ENCODE measurements at regions not wholly inside any gene's neighbourhood (a gene's known extent, or its start where the extent isn't known, plus 50 kb on each side); places are given as distances from the start of the nearest gene placed in this dataset.

DNA sequence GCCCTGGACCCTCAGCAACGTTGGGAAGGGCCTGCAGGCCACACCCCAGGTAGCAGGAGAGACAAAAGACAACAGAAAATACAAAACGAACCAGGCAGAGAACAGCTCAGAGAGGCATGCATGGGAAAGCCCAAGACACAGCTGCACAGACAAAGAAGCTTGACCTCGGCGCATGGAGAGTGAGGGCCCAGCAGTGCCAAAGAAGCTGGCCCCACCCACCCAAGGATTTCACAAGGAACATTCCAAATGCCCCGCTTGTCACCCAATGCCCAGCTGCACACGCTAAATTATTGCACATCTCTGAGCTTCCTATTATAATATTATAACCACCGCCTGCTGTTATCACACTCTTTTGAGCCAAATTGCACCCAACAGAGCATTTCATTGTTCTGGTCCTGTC is 147.7 kb upstream of the TBL1X start:
- Mint-ChIP-seq H3K4me3 (ENCODE audit: low read depth, unreplicated experiment) (no peak overlapping the region), H3K27me3 (ENCODE audit: unreplicated experiment) (no peaks in the 10 kb centered on the region), H3K9me3 (ENCODE audit: low read depth, unreplicated experiment) (no peaks in the 10 kb centered on the region), H3K36me3 (ENCODE audit: insufficient read depth, unreplicated experiment) (no peaks in the 10 kb centered on the region), H3K4me1 (ENCODE audit: low read depth, unreplicated experiment) (no peaks in the 10 kb centered on the region), H3K27ac (ENCODE audit: unreplicated experiment) (no peak overlapping the region)
- CTCF ChIA-PET: no interaction called here
- TF ChIP-seq, protein P1, sequence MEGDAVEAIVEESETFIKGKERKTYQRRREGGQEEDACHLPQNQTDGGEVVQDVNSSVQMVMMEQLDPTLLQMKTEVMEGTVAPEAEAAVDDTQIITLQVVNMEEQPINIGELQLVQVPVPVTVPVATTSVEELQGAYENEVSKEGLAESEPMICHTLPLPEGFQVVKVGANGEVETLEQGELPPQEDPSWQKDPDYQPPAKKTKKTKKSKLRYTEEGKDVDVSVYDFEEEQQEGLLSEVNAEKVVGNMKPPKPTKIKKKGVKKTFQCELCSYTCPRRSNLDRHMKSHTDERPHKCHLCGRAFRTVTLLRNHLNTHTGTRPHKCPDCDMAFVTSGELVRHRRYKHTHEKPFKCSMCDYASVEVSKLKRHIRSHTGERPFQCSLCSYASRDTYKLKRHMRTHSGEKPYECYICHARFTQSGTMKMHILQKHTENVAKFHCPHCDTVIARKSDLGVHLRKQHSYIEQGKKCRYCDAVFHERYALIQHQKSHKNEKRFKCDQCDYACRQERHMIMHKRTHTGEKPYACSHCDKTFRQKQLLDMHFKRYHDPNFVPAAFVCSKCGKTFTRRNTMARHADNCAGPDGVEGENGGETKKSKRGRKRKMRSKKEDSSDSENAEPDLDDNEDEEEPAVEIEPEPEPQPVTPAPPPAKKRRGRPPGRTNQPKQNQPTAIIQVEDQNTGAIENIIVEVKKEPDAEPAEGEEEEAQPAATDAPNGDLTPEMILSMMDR (IDR thresholded peaks at IDR 0.05; ENCODE audit: unreplicated experiment): no peak
- BruUV-seq (replicated peaks): no TSS peak
- no peak for DNase-seq
- intact Hi-C loops (cut with micrococcal nuclease; ENCODE audit: unreplicated experiment): no loop called here

DNA sequence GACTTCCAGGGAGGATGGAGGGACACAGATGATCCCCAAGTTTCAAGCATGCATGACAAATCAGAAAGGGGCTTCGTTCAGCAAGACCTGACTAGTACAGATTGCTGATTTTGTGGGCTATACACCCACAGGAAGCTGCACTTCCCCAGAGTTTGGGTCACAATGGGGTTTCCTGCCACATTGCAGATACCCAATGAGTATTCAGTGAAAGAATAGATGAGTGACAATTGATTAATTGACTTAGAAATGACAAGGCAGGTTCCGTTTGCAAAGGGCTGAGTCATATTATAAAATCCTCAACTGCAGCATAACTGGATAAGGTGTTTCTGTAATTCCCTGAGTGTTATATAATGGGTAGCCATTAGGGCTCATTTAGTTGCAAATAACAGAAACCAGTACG is 146.6 kb upstream of the TBL1X start:
- CTCF ChIA-PET: no interaction called here
- Mint-ChIP-seq H3K36me3 (ENCODE audit: insufficient read depth, unreplicated experiment) (no peaks in the 10 kb centered on the region), H3K9me3 (ENCODE audit: low read depth, unreplicated experiment) (no peaks in the 10 kb centered on the region), H3K4me3 (ENCODE audit: low read depth, unreplicated experiment) (no peak overlapping the region), H3K27ac (ENCODE audit: unreplicated experiment) (no peak overlapping the region), H3K27me3 (ENCODE audit: unreplicated experiment) (no peaks in the 10 kb centered on the region), H3K4me1 (ENCODE audit: low read depth, unreplicated experiment) (no peaks in the 10 kb centered on the region)
- no peak for DNase-seq
- TF ChIP-seq, protein P1 (IDR thresholded peaks at IDR 0.05; ENCODE audit: unreplicated experiment): no peak
- no TSS peak for BruUV-seq (replicated peaks)
- intact Hi-C loops (cut with micrococcal nuclease; ENCODE audit: unreplicated experiment): no loop called here

DNA sequence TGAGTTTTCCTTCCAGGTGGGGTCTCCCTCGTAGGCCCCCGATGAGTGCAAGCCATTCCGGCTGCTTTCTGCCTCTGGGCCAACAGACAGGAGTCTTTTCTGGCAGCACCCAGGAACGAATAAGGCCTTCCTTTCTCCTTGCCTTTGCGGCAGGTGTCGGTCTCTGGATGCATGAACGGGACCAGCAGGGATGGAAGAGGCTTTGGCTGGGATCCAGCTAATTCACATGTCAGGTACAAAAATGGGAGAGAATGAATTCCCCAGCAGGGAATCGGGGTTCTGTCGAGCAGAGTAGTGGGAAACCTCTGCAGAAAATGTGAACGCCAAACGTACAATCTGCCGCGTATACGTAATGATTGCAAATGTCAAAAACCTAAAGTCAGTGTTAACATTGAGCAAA is 146.1 kb upstream of the TBL1X start:
- BruUV-seq (replicated peaks): no TSS peak
- no peaks in the 10 kb centered on the region for H3K4me1 Mint-ChIP-seq (ENCODE audit: low read depth, unreplicated experiment)
- H3K27ac Mint-ChIP-seq (ENCODE audit: unreplicated experiment): no peak overlapping the region
- intact Hi-C loops (cut with micrococcal nuclease; ENCODE audit: unreplicated experiment): no loop called here
- H3K4me3 Mint-ChIP-seq (ENCODE audit: low read depth, unreplicated experiment): no peak overlapping the region
- no peak for DNase-seq
- H3K36me3 Mint-ChIP-seq (ENCODE audit: insufficient read depth, unreplicated experiment): no peaks in the 10 kb centered on the region
- no peaks in the 10 kb centered on the region for H3K9me3 Mint-ChIP-seq (ENCODE audit: low read depth, unreplicated experiment)
- H3K27me3 Mint-ChIP-seq (ENCODE audit: unreplicated experiment): no peaks in the 10 kb centered on the region
- TF ChIP-seq, protein P1 (IDR thresholded peaks at IDR 0.05; ENCODE audit: unreplicated experiment): no peak
- CTCF ChIA-PET: no interaction called here

DNA sequence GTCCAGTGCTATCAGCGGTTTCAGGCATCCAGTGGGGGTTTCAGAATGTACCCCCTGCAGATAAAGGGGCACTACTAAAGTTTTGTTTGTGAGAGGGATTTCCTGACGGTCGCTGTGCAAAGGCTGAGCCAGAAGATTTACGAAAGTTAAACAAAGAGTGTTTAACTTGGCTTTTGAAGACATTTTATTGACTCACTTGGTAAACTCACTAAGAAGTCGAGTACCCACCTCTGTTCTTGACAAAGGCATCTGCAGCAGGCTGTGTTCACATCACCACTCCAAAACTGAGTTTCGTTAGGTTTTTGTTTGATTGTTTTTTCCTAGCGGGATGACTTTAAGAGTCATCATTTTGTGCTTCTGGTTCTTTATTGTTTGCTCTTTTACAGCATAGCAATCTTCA is 143.9 kb upstream of the TBL1X start:
- H3K36me3 Mint-ChIP-seq (ENCODE audit: insufficient read depth, unreplicated experiment): no peaks in the 10 kb centered on the region
- H3K9me3 Mint-ChIP-seq (ENCODE audit: low read depth, unreplicated experiment): no peaks in the 10 kb centered on the region
- no TSS peak for BruUV-seq (replicated peaks)
- no peaks in the 10 kb centered on the region for H3K27me3 Mint-ChIP-seq (ENCODE audit: unreplicated experiment)
- H3K4me3 Mint-ChIP-seq (ENCODE audit: low read depth, unreplicated experiment): no peak overlapping the region
- no peak for DNase-seq
- CTCF ChIA-PET: no interaction called here
- no peak overlapping the region for H3K27ac Mint-ChIP-seq (ENCODE audit: unreplicated experiment)
- TF ChIP-seq, protein P1 (IDR thresholded peaks at IDR 0.05; ENCODE audit: unreplicated experiment): no peak
- no peaks in the 10 kb centered on the region for H3K4me1 Mint-ChIP-seq (ENCODE audit: low read depth, unreplicated experiment)
- intact Hi-C loops (cut with micrococcal nuclease; ENCODE audit: unreplicated experiment): no loop called here

DNA sequence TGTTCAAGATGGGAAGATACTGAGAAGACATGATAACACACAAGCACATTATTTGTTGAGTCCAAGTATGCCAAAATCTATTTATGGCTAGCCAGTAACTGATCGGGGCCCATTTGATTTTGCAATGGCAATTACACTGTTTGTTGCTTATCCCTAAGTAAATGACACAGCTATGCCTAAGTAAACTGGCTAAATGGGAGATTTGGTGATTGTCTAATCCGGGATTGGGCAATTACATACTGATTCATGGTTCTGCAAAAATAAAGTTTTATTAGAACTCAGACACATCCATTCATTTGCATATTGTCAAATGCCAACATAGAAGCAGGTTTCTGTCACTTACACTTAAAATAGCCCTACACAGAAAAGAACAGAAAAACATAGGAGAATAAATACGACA is 140.2 kb upstream of the TBL1X start:
- no peak for DNase-seq
- CTCF ChIA-PET: no interaction called here
- Mint-ChIP-seq H3K27ac (ENCODE audit: unreplicated experiment) (no peak overlapping the region), H3K36me3 (ENCODE audit: insufficient read depth, unreplicated experiment) (no peaks in the 10 kb centered on the region), H3K4me3 (ENCODE audit: low read depth, unreplicated experiment) (no peak overlapping the region), H3K27me3 (ENCODE audit: unreplicated experiment) (no peaks in the 10 kb centered on the region), H3K9me3 (ENCODE audit: low read depth, unreplicated experiment) (no peaks in the 10 kb centered on the region), H3K4me1 (ENCODE audit: low read depth, unreplicated experiment) (no peaks in the 10 kb centered on the region)
- TF ChIP-seq, protein P1 (IDR thresholded peaks at IDR 0.05; ENCODE audit: unreplicated experiment): no peak
- intact Hi-C loops (cut with micrococcal nuclease; ENCODE audit: unreplicated experiment): no loop called here
- no TSS peak for BruUV-seq (replicated peaks)
